Activated CD8-positive, alpha-beta T cell treated with anti-CD3 and anti-CD28 coated beads for 36 hours (primary cell): ENCODE measurements at regions not wholly inside any gene's neighbourhood (a gene's known extent, or its start where the extent isn't known, plus 50 kb on each side); places are given as distances from the start of the nearest gene placed in this dataset.

Experiments
- ATAC-seq: fragments of 200-7000 bp; cut with Tn5 transposase; one replicate; pipeline ENCODE4 v1.10.0; 2021; ENCODE audit warnings: mild to moderate bottlenecking, moderate library complexity
- CTCF ChIA-PET: fragments of 350-600 bp; sonication (Branson Sonifier 250); formaldehyde crosslinking; loops from one replicate; lab custom pipeline; 2021; ENCODE audit warnings: antibody characterized with exemption; lab: Charles Lee
- POLR2A ChIA-PET: fragments of 350-600 bp; sonication (Branson Sonifier 250); formaldehyde crosslinking; loops from one replicate; lab custom pipeline; 2021; ENCODE audit warnings: antibody characterized with exemption; lab: Charles Lee
- DNase-seq: peaks from one replicate; pipeline ENCODE4 v3.0.0-alpha.2; 2020
- H3K27ac Mint-ChIP-seq: one replicate; pipeline ENCODE4 v1.8.0; 2021; ENCODE audit warnings: mild to moderate bottlenecking, mixed read lengths
- H3K27me3 Mint-ChIP-seq: one replicate; pipeline ENCODE4 v1.8.0; 2021; ENCODE audit warnings: mixed read lengths
- H3K36me3 Mint-ChIP-seq: one replicate; pipeline ENCODE4 v1.8.0; 2021; ENCODE audit warnings: low read depth, mixed read lengths
- H3K4me1 Mint-ChIP-seq: one replicate; pipeline ENCODE4 v1.8.0; 2021; ENCODE audit warnings: low read depth, mixed read lengths
- H3K4me3 Mint-ChIP-seq: one replicate; pipeline ENCODE4 v1.8.0; 2021; ENCODE audit warnings: mild to moderate bottlenecking, moderate library complexity, mixed read lengths
- H3K9me3 Mint-ChIP-seq: one replicate; pipeline ENCODE4 v1.8.0; 2021; ENCODE audit warnings: mixed read lengths
- CTCF ChIP-seq: fragments of 200-600 bp; IDR thresholded peaks from one replicate; pipeline ENCODE4 v1.8.0; 2022; ENCODE audit warnings: antibody characterized with exemption, mild to moderate bottlenecking
- intact Hi-C: fragments of 100-400 bp; cut with micrococcal nuclease; formaldehyde crosslinking; loops from one replicate; pipeline ENCODE4 v1.10.0; 2022

DNA sequence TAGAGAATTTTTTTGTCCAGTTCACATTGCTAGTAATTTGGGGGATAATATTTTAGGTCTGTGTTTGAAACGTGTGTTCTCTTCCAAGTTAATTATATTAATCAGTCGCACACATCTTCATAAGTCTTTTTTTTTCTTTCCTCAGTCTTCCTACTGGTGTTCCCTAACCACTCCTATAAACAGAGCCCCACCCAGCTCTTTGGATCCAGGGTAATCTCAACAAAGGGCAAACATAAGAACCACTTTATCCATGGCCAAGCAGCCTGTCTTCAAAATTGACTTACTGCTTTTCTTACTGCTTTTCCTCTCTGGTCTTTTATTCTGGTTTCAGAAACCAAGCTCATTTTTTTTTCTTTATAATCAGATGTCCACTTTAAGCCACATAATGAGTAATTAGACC, 266.8 kb upstream of the NECTIN3 start:
- POLR2A ChIA-PET, result interaction anchor here (0.6 kb wide), 1 partner anchor 170 kb away, joined by 3 read pairs; no protein-coding TSS in a partner anchor
- CTCF ChIA-PET, result no interaction called here
- ATAC-seq (no peak), DNase-seq (no peak)
- H3K4me3 Mint-ChIP-seq, result no peak overlapping the region
- no peak overlapping the region for H3K27ac Mint-ChIP-seq
- intact Hi-C loops, result no loop called here
- no peaks in the 10 kb centered on the region for H3K36me3 Mint-ChIP-seq
- no peaks in the 10 kb centered on the region for H3K4me1 Mint-ChIP-seq
- TF ChIP-seq CTCF, result no peak
- no peaks in the 10 kb centered on the region for H3K9me3 Mint-ChIP-seq
- peaks cover 8% of the 10 kb centered on the region for H3K27me3 Mint-ChIP-seq

- ATAC-seq (no peak), DNase-seq (no peak)
- peaks cover 13% of the 10 kb centered on the region for H3K27me3 Mint-ChIP-seq
- CTCF ChIA-PET, result no interaction called here
- H3K4me1 Mint-ChIP-seq, result no peaks in the 10 kb centered on the region
- H3K27ac Mint-ChIP-seq, result no peak overlapping the region
- TF ChIP-seq CTCF, result no peak
- no peaks in the 10 kb centered on the region for H3K9me3 Mint-ChIP-seq
- POLR2A ChIA-PET, result no interaction called here
- intact Hi-C loops, result no loop called here
- H3K36me3 Mint-ChIP-seq, result no peaks in the 10 kb centered on the region
- H3K4me3 Mint-ChIP-seq, result no peak overlapping the region
Measured at GRCh38 chr3:110806924-110807323, 264.7 kb upstream of the NECTIN3 start.

DNA sequence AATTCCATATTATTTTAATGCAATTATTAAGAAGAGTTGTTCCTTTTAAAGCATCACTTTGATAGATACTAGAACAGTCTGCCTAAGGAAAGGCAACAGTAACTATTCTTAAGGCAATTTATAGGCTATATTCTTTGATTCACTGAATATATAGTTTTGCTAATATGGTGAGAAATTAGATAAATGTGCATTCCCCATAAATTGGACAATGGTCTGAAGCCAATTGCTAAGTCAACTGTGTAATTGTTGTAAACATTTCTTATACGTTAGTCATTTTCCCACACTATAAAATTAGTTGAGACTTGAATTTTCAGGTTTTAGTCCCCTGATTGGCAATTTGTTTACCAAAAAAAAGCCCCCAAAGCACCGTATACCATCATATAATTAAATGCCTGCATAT, 263.0 kb upstream of the NECTIN3 start:
- intact Hi-C loops, result no loop called here
- CTCF ChIA-PET, result no interaction called here
- no peak for DNase-seq
- Mint-ChIP-seq H3K27me3 (peaks cover 17% of the 10 kb centered on the region), H3K4me1 (no peaks in the 10 kb centered on the region), H3K4me3 (no peak overlapping the region), H3K9me3 (no peaks in the 10 kb centered on the region), H3K36me3 (no peaks in the 10 kb centered on the region), H3K27ac (no peak overlapping the region)
- POLR2A ChIA-PET, result no interaction called here
- TF ChIP-seq CTCF, result no peak
- no peak for ATAC-seq

DNA sequence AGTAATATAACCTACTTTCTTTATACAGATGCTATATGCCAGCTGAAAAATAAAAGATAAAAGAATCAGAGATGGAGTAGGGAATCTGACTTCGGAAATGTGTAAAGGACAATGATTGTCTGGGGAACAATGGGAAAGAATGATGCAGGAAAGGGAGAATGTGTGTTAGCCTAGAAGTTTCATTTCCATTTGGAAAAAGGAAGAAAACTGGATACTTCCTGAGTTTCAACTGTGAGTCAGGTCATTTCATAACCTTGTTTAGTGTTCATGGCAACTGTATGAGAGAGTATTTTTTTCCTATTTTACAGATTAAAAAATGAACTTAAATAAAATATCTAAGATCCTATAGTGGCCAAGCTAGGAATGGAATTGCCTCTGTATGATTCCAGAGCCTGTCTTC, 261.3 kb upstream of the NECTIN3 start:
- ATAC-seq, result no peak
- Mint-ChIP-seq H3K27me3 (peaks cover 21% of the 10 kb centered on the region), H3K36me3 (no peaks in the 10 kb centered on the region)

DNA sequence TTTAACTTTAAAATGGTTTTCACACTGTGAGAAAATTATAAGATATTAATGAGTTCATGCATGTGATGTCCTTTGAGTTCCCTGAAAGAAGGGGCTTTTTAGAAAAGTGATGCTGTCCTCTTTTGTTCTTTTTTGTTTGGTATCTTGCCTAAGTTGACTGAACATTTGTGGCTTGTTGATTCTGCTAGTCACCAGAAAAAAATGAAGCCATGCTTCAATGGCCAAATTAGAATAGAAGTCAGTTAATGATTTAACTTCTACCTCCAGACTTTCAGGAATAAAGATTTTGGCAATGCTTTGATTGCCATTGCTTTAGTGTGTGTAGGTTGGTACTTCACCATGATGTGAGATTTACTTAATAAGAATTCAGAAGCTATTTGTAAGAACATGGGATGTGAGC, 260.6 kb upstream of the NECTIN3 start:
- Mint-ChIP-seq H3K36me3 (no peaks in the 10 kb centered on the region), H3K27me3 (peaks cover 21% of the 10 kb centered on the region), H3K4me1 (peaks cover 14% of the 10 kb centered on the region), H3K27ac (no peak overlapping the region), H3K4me3 (no peak overlapping the region), H3K9me3 (no peaks in the 10 kb centered on the region)
- intact Hi-C loops, result loop anchor here (10.0 kb wide), 1 partner anchor 424 kb away; no protein-coding TSS in a partner anchor
- ATAC-seq (no peak), DNase-seq (no peak)
- ChIA-PET CTCF (interaction anchor here (0.9 kb wide), 1 partner anchor 32 kb away, joined by 4 read pairs; no protein-coding TSS in a partner anchor), POLR2A (no interaction called here)
- TF ChIP-seq CTCF, result no peak

More for the DNA sequence above, 261.3 kb upstream of the NECTIN3 start:
- CTCF ChIA-PET, result no interaction called here
- intact Hi-C loops, result loop anchor here (10.0 kb wide), 1 partner anchor 424 kb away; no protein-coding TSS in a partner anchor
- no peak overlapping the region for H3K27ac Mint-ChIP-seq
- H3K4me3 Mint-ChIP-seq, result no peak overlapping the region
- POLR2A ChIA-PET, result no interaction called here
- no peaks in the 10 kb centered on the region for H3K9me3 Mint-ChIP-seq
- peaks cover 14% of the 10 kb centered on the region for H3K4me1 Mint-ChIP-seq
- no peak for TF ChIP-seq CTCF
- DNase-seq, result no peak
